Activated naive CD8-positive, alpha-beta T cell treated with anti-CD3 and anti-CD28 coated beads, Interleukin-2, amount 50 U/mL, for 16 hours (primary cell): ENCODE measurements at regions not wholly inside any gene's neighbourhood (a gene's known extent, or its start where the extent isn't known, plus 50 kb on each side); places are given as distances from the start of the nearest gene placed in this dataset.

Experiments used
- DNase-seq: peaks from one replicate; pipeline ENCODE4 v3.0.0-alpha.2; 2020; ENCODE audit warnings: low read depth, low spot score

DNA sequence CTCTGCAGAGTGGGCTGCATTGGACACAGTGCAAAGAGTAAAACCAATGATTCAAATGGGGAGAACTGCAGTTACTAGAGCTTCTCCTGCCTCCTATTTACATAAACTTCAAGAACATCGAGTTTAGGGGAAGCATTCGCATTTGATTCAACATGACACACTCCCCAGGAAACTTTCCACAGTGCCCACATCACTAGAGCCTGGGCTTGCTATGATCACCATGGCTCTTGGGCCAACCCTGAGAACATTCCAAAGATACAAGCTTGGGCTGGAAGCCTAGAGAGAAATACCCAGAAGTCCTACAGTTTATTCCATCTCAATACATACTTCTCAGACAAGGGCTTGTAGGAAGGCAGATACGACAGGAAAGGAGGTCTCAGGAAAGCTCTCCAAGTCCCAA, 337.9 kb downstream of the CD83 start:
- no peak for DNase-seq

DNA sequence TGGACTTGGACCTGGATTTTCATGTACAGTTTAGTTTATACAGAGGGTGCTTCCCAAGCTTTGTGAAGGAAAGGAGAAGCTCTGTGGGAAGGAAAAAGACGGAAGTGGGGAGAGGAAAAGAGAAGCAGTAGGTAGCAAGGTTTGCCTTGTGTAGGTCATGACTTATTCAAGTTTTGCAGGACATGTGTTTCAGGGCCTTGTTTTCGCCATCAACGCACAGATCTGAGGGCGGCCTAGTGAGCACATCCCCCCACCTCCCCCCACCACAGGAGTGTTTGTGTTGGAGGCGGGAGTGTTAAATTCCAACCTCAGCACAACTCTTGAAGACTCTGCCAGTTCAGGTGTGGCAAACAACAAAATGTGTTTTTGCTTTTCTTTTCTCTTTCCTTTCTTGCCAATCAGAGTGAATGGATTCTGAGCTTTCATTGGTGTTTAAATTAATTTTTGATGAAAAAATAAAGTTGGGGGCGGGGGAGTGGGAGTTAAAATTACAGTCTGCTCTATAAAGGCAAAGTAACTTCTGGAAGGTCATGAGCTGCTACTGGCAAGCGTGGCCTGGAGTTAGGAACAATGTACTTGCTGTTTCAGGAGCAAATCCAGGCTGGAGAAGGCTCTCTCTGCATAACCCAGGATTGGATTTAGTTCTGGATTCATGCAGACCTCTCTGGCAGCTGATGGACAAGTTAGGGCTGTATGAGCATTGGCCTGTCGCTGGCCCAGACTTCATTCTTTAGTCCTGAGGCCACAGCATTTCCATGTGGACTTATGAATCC, 338.5 kb downstream of the CD83 start:
- DNase-seq: no peak

DNA sequence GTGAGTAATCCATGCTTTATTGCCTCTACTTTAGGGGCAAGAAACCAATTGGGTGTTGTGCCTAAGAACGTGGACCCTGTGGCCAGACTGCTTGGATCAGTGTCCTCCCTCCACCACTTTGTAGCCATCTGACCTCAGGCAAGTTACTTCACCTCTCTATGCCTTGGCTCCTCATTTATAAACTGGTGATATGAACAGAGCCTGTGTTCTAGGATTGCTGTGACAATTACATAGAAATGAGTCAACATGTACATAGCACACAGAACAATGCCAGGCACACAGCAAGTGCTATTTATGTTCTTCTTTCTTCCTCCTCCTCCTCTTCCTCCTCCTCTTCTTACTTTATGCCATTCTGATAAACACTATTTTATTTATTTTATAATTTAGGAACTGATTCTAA, 339.4 kb downstream of the CD83 start:
- no peak for DNase-seq

DNA sequence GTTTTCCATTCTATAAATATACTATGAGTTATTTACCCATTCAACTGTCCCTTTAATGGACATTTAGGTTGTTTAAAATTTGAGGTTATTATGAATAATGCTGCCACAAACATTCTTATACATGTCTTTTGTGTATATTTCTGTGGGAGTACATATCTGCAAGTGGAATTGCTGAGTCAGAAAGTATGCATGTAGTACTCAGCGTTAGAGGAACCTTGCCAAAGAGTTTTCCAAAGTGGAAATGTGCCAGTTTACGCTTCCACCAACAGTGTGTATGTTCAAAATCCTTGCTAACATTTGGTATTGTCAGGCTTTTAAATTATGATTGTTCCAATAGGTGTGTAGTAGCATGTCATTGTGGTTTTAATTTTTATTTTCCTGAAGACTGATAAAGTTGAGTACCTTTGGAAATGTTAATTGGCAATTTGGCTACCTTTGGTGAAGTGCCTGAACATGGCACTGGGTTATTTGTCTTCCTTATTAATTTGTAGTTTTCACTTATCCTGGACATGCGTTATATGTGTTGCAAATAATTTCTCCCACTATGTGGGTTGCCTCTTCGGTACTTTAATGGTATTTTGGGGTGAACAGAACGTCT, 341.2 kb downstream of the CD83 start:
- no peak for DNase-seq

DNA sequence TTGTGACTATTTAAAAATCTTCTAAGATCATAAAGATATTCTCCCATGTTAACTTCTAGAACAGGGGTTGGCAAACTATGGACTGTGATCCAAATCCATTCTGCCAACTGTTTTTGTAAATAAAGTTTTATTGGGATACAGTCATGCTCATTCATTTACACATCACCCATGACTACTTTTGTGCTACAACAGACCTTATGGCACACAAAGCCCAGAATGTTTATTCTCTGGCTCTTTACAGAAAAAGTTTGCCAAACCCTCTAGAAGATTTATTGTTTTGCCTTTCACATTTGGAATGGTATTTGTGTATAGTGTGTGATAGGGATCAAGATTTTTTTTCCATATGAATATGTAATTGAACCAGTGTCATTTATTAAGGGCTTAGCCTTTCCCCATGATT, 341.7 kb downstream of the CD83 start:
- DNase-seq: no peak

DNA sequence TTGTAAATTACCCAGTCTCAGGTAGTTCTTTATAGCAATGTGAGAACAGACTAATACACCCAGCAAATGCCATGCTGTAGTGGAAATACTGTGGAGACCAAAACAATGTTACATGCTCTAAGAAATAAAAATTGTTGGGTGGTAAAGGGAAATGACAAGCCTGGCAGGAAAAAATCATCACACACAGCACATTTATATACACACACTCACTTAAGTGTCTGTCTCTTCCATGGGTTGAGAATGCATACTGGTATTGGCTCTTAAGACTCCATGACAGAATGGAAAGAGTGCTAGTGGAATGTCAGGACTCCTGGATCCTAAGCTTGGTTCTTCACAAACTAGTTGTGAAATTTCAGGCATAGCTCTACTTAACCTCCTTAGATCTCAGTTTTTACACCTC, 343.0 kb downstream of the CD83 start:
- no peak for DNase-seq

DNA sequence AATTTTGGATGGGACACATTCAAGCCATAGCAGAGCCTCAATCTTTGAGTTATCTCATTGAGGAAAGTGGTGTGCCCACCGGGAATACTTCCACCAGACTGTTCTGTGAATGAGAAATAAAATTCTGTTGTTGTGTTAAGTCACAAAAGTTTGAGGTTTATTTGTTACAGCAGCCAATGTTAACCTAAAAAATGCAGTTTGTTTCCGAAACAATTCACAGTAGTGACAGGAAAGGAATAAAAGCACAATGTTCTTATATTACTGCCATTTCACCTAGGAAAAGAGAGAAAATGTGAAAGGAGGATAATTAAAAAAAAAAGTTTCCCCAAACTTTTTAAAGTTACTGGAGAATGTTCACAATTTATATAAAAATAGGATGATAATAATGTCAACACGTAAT, 344.6 kb downstream of the CD83 start:
- DNase-seq: no peak

DNA sequence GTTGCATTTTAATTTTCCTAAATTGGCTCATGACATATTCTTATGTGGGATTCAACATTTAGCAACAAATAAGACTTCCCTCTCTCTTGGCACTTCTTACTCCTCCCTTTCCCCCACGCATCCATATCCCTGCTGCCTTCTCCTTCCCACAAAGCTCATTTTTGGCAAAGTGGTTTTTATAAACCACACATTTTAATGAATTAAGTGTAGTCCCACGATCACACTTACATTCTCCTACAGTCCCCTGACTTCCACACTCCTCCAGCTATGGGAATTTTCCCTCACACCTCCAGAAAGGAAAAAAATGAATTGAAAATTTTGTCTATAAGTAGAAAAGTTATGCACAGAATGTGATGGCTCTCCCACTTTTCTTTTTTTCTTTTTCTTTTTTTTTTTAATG, 345.0 kb downstream of the CD83 start:
- DNase-seq: no peak

DNA sequence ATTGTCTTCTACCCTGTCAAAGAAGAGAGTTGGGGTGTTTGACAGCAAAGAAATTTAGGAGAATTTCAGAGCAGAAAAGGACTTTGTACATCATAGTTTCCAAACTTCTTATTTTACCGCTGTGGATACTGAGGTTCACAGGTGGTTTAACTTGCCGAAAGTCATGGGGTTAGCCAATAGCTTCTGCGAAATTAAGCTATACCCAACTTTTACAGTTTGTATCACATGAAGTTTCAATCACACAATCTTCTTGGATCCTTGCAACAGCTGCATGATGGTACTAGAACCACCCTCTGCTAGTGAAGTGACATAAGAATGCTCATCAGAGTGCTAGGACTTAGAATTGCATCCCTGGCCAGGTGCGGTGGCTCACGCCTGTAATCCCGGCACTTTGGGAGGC, 345.5 kb downstream of the CD83 start:
- no peak for DNase-seq

DNA sequence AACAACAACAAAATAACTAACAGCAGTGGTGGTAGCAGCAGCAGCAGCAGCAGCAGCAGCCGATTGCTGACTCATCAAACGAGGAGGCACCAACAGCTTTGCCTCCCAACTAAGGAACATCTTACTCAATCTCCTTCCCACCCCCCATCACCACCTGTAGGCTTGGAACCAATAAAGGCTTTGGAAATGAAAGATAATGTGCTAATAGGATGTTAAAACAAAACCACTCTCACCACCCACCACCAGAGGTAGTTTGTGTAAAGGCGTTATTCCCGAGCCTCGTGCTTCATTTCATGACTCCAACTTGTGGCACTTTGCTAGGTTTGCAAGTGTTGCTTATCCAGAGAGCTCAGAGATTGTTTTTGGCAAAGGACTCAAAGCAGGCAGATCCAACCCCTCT, 346.5 kb downstream of the CD83 start:
- DNase-seq: no peak

DNA sequence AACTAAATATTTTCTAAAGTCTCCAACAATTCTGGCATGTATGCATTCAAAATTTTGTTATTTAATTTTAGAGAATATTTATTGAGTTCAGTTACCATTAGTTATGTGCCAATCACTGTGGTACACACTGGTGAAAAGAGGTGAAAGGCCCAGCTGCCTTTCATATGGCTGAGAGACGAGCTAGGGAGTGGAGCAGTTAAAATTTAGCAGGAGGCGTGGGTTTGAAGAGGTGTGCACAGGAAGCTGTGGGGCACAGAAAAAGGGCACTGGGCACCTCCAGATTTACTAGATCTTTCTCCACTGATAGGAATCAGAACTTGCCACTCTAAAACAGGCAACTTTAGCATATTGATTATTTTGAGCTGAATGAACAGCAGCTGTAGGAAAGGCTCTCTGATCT, 347.1 kb downstream of the CD83 start:
- DNase-seq: no peak

DNA sequence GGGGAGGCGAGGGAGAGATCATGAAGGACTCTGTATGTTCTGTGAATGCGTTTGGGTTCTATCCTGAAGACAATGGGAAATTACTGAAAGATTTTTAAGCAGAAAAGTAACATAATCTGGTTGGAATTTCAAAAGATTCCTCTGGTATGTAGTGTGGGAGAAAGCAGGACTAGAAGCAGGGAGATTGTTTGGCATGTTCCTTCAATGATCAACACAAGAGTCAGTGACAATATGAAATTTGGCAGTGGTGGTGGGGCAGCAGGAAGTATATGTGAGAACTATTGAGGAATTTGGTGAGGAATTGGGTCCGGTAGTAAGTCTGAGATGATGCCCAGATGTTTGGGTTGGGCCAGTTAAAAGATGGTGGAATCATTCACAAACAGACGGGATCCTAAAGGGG, 348.7 kb downstream of the CD83 start:
- no peak for DNase-seq

DNA sequence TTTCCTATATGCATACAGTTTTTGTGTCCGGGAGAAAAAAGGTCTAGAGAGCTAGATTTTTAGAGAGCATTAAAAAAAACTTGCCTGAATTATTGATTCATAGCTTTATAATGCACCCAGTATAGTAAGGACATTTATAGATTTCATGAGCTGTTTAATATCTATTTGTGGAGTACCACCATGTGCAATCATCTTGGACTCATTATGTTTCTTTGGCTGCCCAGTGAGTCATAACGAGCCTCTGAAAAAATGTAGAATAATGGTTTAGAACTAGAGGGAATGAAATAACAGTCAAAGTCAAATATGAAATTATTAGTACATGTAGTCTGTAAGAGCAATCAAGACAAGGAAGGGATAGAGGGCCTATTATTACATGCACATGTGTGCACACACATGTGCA, 350.0 kb downstream of the CD83 start:
- DNase-seq: no peak

DNA sequence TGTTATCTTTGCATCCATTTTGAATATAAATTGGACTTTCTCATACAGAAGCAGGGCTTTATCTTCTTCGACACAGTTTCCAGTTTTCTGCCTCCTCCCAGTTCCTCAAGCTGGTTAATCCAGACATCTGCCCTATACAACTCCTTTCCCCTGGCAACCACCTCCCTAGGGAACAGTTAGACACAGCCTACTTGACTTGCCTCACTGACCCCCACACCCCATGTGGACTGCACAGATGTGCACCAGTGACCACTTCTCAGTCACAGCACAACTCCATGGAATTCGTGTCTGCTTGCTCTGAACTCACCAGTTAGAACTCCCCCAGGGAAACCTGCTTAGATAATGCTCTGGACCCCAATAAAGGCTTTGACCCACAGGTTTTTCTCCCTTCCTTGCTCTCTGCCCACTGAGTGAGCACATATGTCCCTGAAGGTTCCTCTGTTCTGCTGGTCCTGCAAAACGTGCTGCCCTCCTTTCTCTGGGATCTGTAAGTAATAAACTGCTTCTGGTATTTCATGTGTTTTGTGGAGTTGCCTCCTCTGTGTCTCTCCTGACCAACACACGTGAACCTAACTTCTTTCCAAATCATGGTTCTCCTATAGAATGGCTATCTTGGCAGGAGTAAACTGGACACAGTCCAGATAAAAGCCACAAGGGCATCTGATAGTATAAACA, 351.2 kb downstream of the CD83 start:
- no peak for DNase-seq

DNA sequence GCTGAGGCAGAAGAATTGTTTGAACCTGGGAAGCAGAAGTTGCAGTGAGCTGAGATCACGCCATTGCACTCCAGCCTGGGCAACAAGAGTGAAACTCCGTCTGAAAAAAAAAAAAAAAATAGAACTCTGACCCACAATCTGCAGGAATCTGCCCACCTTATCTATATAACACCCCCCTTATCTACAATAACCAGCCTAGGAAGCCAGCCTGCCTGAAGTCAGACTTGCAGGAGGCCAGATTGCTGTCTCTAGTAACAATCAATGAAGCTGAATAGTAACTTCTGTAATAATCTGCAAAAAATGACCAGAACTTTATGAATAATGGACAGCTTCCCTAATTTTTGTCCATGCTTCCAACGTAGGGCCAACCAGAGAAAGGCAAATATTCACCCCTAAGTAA, 352.5 kb downstream of the CD83 start:
- no peak for DNase-seq

DNA sequence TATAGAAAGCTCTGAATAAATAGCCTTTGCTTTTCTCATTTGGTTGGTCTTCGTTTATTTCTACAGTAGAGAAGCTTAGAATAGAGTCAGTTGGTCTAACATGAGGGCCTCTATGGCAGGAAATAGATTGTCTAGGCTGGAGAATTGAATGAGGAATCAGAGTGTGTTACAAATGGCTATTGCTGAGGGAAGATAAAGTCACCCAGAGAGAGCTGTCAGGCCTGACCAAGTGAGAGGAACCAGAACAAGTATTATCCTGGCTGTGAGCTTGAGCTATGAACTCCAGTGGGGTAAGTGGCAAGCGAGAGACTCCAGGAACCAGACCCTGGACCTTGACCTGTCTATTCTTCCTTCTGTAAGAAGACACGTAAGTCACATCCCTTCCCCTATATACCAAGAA, 353.1 kb downstream of the CD83 start:
- no peak for DNase-seq

DNA sequence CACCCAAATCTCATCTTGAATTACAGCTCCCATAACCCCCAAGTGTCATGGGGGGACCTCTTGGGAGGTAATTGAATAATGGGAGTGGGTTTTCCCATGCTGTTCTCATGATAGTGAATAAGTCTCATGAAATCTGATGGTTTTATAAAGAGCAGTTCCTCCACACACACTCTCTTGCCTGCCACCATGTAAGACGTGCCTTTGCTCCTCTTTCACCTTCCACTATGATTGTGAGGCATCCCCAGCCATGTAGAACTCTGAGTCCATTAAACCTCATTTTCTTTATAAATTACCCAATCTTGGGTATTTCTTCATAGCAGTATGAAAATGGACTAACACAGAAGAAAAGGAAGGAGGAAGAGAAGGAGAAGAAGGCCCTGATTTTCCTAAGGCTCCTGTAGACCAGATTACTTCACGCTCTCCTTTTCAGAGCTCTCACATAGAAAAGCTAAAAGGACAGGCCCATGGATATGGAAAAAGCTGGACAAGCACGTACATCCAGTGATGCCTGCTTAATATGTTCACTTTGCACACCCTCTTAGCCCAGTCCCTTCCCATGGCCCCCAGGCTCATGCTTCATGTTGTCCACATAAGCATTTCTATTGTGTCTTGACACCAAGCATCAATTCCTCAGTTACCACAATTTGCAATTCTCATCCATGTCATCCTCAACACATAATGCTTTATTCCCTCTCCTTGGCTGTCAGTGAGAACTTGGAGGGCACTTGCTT, 354.8 kb downstream of the CD83 start:
- no peak for DNase-seq

DNA sequence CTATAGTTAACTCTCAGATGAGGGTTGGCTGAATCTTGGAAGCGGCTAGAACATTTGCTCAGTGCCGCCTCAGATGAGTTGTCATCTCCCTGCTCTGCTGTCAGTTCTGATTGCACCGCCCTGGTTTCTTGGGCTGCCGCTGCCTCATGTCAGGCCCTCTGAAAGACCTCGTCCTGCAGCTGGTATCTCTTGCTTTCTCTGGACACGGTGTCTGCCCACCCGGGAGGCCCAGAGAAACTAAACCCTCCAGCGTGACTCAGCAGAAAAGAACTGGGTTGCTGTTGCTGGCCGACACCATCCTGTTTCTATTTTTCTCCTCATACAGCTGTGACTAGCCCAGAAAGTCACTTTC, 355.4 kb downstream of the CD83 start:
- no peak for DNase-seq

DNA sequence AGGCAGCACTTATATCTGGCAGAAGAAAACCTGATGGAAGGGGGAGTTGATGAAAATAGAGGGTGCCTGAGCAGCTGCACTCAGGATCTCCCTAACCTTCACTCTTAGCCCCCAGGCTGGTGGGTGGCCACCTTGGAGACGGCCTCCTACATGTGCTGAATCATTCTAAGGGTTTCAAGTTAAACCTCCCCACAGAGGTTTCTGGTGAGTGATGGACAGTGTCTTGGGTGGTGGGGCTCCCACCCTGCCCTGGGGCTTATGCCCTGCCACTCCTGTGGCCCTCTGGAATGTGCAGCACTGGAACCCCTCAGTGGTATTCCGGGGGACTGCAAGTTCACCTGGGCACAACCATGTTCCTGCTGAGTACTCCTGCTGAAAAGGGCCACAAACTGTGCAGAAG, 357.2 kb downstream of the CD83 start:
- no peak for DNase-seq

DNA sequence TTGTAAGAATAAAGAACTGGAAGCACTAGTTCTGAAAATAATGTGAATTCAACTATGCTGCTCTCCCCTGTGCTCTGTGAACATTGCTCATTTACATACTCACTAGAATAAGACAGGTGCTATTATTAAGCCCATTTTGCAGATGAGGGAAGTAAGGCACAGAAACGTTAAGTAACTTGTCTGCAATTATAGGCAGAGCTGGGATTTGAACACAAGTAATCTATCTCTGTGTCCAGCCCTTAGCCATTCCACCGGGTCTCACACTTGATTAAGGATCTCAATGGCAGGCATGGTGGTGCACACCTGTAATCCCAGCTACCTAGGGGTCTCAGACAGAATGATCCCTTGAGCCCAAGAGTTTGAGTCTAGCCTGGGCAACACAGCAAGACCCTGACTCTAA, 357.7 kb downstream of the CD83 start:
- no peak for DNase-seq

DNA sequence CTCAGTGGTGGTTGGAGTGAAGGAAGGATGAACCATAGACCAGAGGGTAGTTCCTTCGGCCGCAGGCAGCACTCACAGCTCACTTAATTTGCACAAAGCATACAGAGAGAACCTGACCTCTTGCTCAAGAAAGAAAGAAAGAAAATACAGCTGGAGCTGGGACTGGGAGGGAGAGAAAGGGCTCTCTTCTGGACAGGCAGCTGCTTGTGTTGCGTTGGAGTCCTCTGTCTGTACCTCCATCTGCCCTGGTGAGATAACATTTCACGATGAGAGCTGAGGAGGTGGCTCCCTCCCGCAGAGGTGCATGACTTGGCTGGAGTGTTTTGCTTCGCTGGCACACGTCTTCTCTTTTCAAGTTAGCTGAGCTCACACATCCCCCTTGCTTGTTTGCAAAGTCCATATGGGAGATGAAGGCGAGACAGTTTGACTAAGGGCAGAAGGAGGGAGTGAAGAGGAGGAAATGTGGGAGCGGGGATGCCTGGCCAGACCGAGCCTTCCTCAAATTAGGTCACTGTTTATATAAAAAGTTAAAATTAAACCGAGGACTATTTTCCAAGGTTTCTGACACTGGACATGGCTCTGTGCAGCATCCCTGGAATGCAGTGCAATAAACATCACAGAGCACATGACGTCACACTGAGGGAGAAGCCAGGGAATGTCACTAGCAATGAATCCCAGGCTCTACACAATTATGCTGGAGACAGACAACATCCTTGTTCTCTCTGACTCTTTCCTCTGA, 359.4 kb downstream of the CD83 start:
- no peak for DNase-seq

DNA sequence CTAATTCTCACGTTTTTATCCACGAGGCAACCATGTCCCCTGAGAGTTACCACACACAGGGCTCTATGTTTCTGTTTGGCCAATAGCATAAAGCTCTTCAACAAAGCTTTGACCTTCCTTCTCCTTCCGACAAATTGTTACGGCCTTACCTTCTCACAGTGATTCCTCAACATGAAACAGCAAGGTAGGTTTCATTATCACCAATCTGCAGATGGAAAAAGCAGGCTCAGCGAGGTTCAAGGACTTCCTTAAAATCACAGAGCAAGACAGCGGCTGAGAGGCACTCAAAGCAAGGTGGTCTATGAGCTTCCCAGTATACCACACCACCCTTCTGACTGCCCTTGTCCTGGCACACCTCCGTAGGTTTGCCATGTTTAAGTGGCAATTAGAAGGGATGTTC, 360.0 kb downstream of the CD83 start:
- DNase-seq: no peak
